BLaER1 treated with 17β-estradiol and CSF1 and Interleukin-3, amounts not matched to agents 10 nM and 100 nM (cell line): ENCODE measurements at regions not wholly inside any gene's neighbourhood (a gene's known extent, or its start where the extent isn't known, plus 50 kb on each side); places are given as distances from the start of the nearest gene placed in this dataset.
"Not testable (repeated sequence)": the region's sequence is repeated elsewhere in the genome, so short reads cannot be mapped to it uniquely, and the experiment has no call there.

ENCODE experiments used
- H3K27ac ChIP-seq, 11 experiments: shearing (Covaris generic); formaldehyde crosslinking; 2 replicates each; pipeline ENCODE4 v1.8.1; 2022
- H3K27me3 ChIP-seq, 11 experiments: shearing (Covaris generic); formaldehyde crosslinking; 2 replicates each; pipeline ENCODE4 v1.8.1; 2022
- H3K36me3 ChIP-seq, 11 experiments: shearing (Covaris generic); formaldehyde crosslinking; 2 replicates each; pipeline ENCODE4 v1.8.1; 2022
- H3K4me1 ChIP-seq, 10 experiments: shearing (Covaris generic); formaldehyde crosslinking; 2 replicates each; pipeline ENCODE4 v1.8.1; 2022
- H3K4me2 ChIP-seq, 11 experiments: shearing (Covaris generic); formaldehyde crosslinking; 2 replicates each; pipeline ENCODE4 v1.8.1; 2022
- H3K4me3 ChIP-seq, 10 experiments: shearing (Covaris generic); formaldehyde crosslinking; 2 replicates each; pipeline ENCODE4 v1.8.1; 2022
- H3K9ac ChIP-seq, 11 experiments: shearing (Covaris generic); formaldehyde crosslinking; 2 replicates each; pipeline ENCODE4 v1.8.1; 2022
- H3K9me3 ChIP-seq, 11 experiments: shearing (Covaris generic); formaldehyde crosslinking; replicated peaks in 1 of 11; 2 replicates each; pipeline ENCODE4 v1.8.1; 2022
- H4K20me1 ChIP-seq, 11 experiments: shearing (Covaris generic); formaldehyde crosslinking; 2 replicates each; pipeline ENCODE4 v1.8.1; 2022
- Cebpa-rat ChIP-seq, 11 experiments: shearing (Covaris generic); IDR thresholded peaks; 2 replicates each; pipeline ENCODE4 v1.8.1; 2022

DNA sequence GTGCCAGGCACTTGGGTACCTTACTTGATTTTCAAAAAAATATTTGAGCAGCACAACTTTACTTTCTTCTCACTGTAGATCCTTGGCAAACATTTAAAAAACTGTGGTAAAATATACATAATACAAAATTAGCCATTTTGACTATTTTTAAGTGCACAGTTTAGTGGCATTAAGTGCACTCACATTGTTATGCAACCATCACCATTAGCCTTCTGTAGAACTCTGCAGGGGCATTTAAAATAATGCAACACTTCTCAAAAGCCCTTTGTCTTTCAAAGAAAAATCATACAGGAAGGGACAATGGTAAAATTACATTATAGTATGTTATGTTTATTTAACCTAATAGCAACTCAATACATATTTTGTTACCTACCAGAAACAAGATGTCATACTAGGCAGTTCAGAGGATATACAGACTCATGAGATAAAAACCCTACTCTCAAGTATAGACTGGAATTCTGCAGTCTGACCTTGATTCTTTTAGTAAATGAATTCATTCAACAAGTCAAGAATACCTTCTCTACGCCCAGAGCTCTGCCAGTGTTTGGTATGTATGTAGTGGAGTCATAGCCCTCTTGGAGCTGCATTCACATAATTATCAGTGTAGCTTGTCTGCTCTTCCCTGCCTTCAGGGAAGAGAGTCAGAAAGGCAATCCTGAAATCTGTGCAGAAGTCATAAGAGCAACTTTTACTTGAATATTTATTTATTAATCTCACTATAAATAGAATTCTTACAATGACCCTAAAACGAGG, 74.0 kb upstream of the ARRDC3 start:
- H3K27me3 ChIP-seq = no peaks in the 10 kb centered on the region
- no peak for TF ChIP-seq Cebpa-rat (IDR thresholded peaks at IDR 0.05)
- no peaks in the 10 kb centered on the region for H3K4me1 ChIP-seq
- H4K20me1 ChIP-seq = no peaks in the 10 kb centered on the region
- H3K27ac ChIP-seq = no peak overlapping the region
- no peak overlapping the region for H3K9ac ChIP-seq
- no peak overlapping the region for H3K4me3 ChIP-seq
- no peak overlapping the region for H3K4me2 ChIP-seq
- H3K36me3 ChIP-seq = no peaks in the 10 kb centered on the region
- H3K9me3 ChIP-seq = peaks cover 0 to 6% (median 0%) of the 10 kb centered on the region in 11 experiments; a peak in 1 of 22 replicates

- TF ChIP-seq Cebpa-rat (IDR thresholded peaks at IDR 0.05) = no peak
- peaks cover 0 to 8% (median 0%) of the 10 kb centered on the region in 11 experiments; a peak in 3 of 22 replicates for H3K9me3 ChIP-seq
Measured at GRCh38 chr5:91449083-91449482, 66.0 kb upstream of the ARRDC3 start.

DNA sequence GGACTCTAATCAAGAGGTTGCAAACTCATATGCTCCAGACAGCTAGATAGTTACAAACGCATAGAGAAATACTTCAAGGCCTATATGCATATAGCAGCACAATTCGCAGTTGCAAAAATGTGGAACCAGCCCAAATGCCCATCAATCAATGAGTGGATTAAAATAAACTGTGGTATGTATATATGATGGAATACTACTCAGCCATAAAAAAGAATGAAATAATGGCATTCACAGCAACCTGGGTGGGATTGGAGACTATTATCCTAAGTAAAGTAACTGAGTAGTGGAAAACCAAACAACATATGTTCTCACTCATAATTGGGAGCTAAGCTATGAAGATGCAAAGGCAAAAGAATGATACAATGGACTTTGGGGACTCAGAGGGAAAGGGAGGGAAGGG, 65.0 kb upstream of the ARRDC3 start:
- H3K4me3 ChIP-seq, H3K9me3 ChIP-seq, H3K27ac ChIP-seq, H3K27me3 ChIP-seq, H3K36me3 ChIP-seq, H3K4me1 ChIP-seq, H3K9ac ChIP-seq, H3K4me2 ChIP-seq, H4K20me1 ChIP-seq: not testable (repeated sequence)

More at GRCh38 chr5:91449083-91449482, 66.0 kb upstream of the ARRDC3 start:
- H3K27ac ChIP-seq = no peak overlapping the region
- H3K4me1 ChIP-seq = no peaks in the 10 kb centered on the region
- no peak overlapping the region for H3K9ac ChIP-seq
- no peak overlapping the region for H3K4me3 ChIP-seq
- H3K4me2 ChIP-seq = no peak overlapping the region
- H3K27me3 ChIP-seq = no peaks in the 10 kb centered on the region
- no peaks in the 10 kb centered on the region for H4K20me1 ChIP-seq
- no peaks in the 10 kb centered on the region for H3K36me3 ChIP-seq

- H3K4me1 ChIP-seq, H3K9me3 ChIP-seq, H3K9ac ChIP-seq, H3K4me2 ChIP-seq, H3K27me3 ChIP-seq, H3K27ac ChIP-seq, H3K36me3 ChIP-seq, H4K20me1 ChIP-seq, H3K4me3 ChIP-seq: not testable (repeated sequence)
Measured at GRCh38 chr5:91446880-91447279, 63.8 kb upstream of the ARRDC3 start.

- Histone ChIP-seq H3K4me1 (no peaks in the 10 kb centered on the region), H3K27ac (no peak overlapping the region), H3K27me3 (no peaks in the 10 kb centered on the region), H4K20me1 (no peaks in the 10 kb centered on the region), H3K4me2 (no peak overlapping the region), H3K9ac (no peak overlapping the region), H3K36me3 (no peaks in the 10 kb centered on the region), H3K4me3 (no peak overlapping the region), H3K9me3 (peaks cover 0 to 8% (median 0%) of the 10 kb centered on the region in 11 experiments; a peak in 3 of 22 replicates)
- TF ChIP-seq Cebpa-rat (IDR thresholded peaks at IDR 0.05) = no peak
Measured at GRCh38 chr5:91443761-91444467, 60.8 kb upstream of the ARRDC3 start.

- H3K9ac ChIP-seq = no peak overlapping the region
- no peaks in the 10 kb centered on the region for H3K4me1 ChIP-seq
- no peak overlapping the region for H3K4me3 ChIP-seq
- no peak for TF ChIP-seq Cebpa-rat (IDR thresholded peaks at IDR 0.05)
- peaks cover 0 to 5% (median 0%) of the 10 kb centered on the region in 11 experiments; a peak in 3 of 22 replicates for H3K9me3 ChIP-seq
- H3K27ac ChIP-seq = no peak overlapping the region
- no peaks in the 10 kb centered on the region for H3K36me3 ChIP-seq
- H4K20me1 ChIP-seq = no peaks in the 10 kb centered on the region
- no peaks in the 10 kb centered on the region for H3K27me3 ChIP-seq
- H3K4me2 ChIP-seq = no peak overlapping the region
Measured at GRCh38 chr5:91443023-91443422, 59.9 kb upstream of the ARRDC3 start.

- H3K9me3 ChIP-seq = 0 out of 22 replicates have a peak, but pooled peaks cover 0 to 2% (median 0%) of the 10 kb centered on the region in 11 experiments
- H3K9ac ChIP-seq = no peak overlapping the region
- no peaks in the 10 kb centered on the region for H4K20me1 ChIP-seq
- no peak for TF ChIP-seq Cebpa-rat (IDR thresholded peaks at IDR 0.05)
- H3K27ac ChIP-seq = no peak overlapping the region
- H3K27me3 ChIP-seq = no peaks in the 10 kb centered on the region
- no peaks in the 10 kb centered on the region for H3K36me3 ChIP-seq
- no peak overlapping the region for H3K4me3 ChIP-seq
- no peaks in the 10 kb centered on the region for H3K4me1 ChIP-seq
- H3K4me2 ChIP-seq = no peak overlapping the region
Measured at GRCh38 chr5:91441082-91441481, 58.0 kb upstream of the ARRDC3 start.

DNA sequence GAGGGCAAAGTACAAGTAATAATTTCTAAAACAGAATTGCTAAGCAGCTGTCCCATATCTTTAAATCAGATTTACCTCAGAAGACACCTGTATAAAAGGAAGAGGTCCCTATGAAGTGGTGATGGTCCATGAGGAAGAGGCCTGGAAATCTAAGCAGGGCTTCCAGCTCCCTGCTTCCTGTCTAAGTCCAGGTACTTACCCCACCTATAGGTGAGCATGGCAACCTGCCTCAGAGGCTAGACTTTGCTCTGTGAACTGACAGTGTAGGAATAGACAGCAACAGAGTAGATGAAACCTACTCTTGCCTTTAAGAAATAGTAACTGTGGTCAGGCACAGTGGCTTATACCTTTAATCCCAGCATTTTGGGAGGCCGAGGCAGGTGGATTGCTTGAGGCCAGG, 55.8 kb upstream of the ARRDC3 start:
- Histone ChIP-seq H3K4me3 (no peak overlapping the region), H3K36me3 (no peaks in the 10 kb centered on the region), H3K27me3 (no peaks in the 10 kb centered on the region), H3K4me1 (peaks cover 0 to 7% (median 3%) of the 10 kb centered on the region in 10 experiments; a peak in 3 of 20 replicates), H3K4me2 (no peak overlapping the region), H3K9ac (no peak overlapping the region), H3K27ac (no peak overlapping the region), H3K9me3 (no peaks in the 10 kb centered on the region), H4K20me1 (no peaks in the 10 kb centered on the region)
- no peak for TF ChIP-seq Cebpa-rat (IDR thresholded peaks at IDR 0.05)

GRCh38 chr5:91436241-91436640, 53.1 kb upstream of the ARRDC3 start:
- Histone ChIP-seq H3K4me1 (peaks cover 0 to 11% (median 3%) of the 10 kb centered on the region in 10 experiments; a peak in 3 of 20 replicates), H3K27ac (no peak overlapping the region), H3K9ac (no peak overlapping the region), H3K36me3 (no peaks in the 10 kb centered on the region), H4K20me1 (no peaks in the 10 kb centered on the region), H3K9me3 (no peaks in the 10 kb centered on the region), H3K4me3 (no peak overlapping the region), H3K4me2 (no peak overlapping the region), H3K27me3 (no peaks in the 10 kb centered on the region)
- TF ChIP-seq Cebpa-rat (IDR thresholded peaks at IDR 0.05) = no peak

- Histone ChIP-seq H3K9me3 (peaks cover 0 to 11% (median 4%) of the 10 kb centered on the region in 11 experiments; a peak in 14 of 22 replicates), H3K9ac (no peak overlapping the region), H3K4me3 (no peak overlapping the region), H3K4me1 (peaks cover 0 to 11% (median 3%) of the 10 kb centered on the region in 10 experiments; a peak in 3 of 20 replicates), H3K27me3 (no peaks in the 10 kb centered on the region), H3K36me3 (no peaks in the 10 kb centered on the region), H4K20me1 (no peaks in the 10 kb centered on the region), H3K27ac (no peak overlapping the region), H3K4me2 (peak overlapping the region in 2 of 11 experiments; percentile 11 to 35; a peak in 1 of 22 replicates)
- TF ChIP-seq Cebpa-rat (IDR thresholded peaks at IDR 0.05) = no peak
Measured at GRCh38 chr5:91434348-91434747, 51.2 kb upstream of the ARRDC3 start.
